ENCODE measurements at regions not wholly inside any gene's neighbourhood (a gene's known extent, or its start where the extent isn't known, plus 50 kb on each side); places are given as distances from the start of the nearest gene placed in this dataset.

GRCh38 chr1:99565606-99566289, 80.2 kb upstream of the PALMD start:
- Histone ChIP-seq H3K36me3 (replicated peaks) (no peaks in the 10 kb centered on the region), H3K9me3 (no peaks in the 10 kb centered on the region), H3K4me3 (no peak overlapping the region), H3K27me3 (ENCODE audit: low read depth) (no peaks in the 10 kb centered on the region), H3K4me1 (no peaks in the 10 kb centered on the region)
- no peak for DNase-seq (ENCODE audit: low spot score in 2 of 2)
- in situ Hi-C loops (cut with MboI; ENCODE audit: low sequenced_read_pairs), result no loop called here

GRCh38 chr1:99566290-99567021, 79.5 kb upstream of the PALMD start:
- Histone ChIP-seq H3K36me3 (replicated peaks) (no peaks in the 10 kb centered on the region), H3K4me1 (no peaks in the 10 kb centered on the region), H3K4me3 (no peak overlapping the region), H3K27me3 (ENCODE audit: low read depth) (no peaks in the 10 kb centered on the region), H3K9me3 (no peaks in the 10 kb centered on the region)
- DNase-seq (ENCODE audit: low spot score in 2 of 2), result no peak
- in situ Hi-C loops (cut with MboI; ENCODE audit: low sequenced_read_pairs), result no loop called here

- in situ Hi-C loops (cut with MboI; ENCODE audit: low sequenced_read_pairs), result no loop called here
- no peaks in the 10 kb centered on the region for H3K9me3 ChIP-seq
- no peaks in the 10 kb centered on the region for H3K4me1 ChIP-seq
- no peak for DNase-seq (ENCODE audit: low spot score in 2 of 2)
- H3K27me3 ChIP-seq (ENCODE audit: low read depth), result no peaks in the 10 kb centered on the region
- H3K36me3 ChIP-seq (replicated peaks), result no peaks in the 10 kb centered on the region
- H3K4me3 ChIP-seq, result no peak overlapping the region
Observed at GRCh38 chr1:99570486-99571089, 75.3 kb upstream of the PALMD start.

- Histone ChIP-seq H3K4me3 (no peak overlapping the region), H3K9me3 (no peaks in the 10 kb centered on the region), H3K36me3 (replicated peaks) (no peaks in the 10 kb centered on the region), H3K27me3 (ENCODE audit: low read depth) (no peaks in the 10 kb centered on the region), H3K4me1 (no peaks in the 10 kb centered on the region)
- in situ Hi-C loops (cut with MboI; ENCODE audit: low sequenced_read_pairs), result no loop called here
- DNase-seq (ENCODE audit: low spot score in 2 of 2), result no peak
Observed at GRCh38 chr1:99571092-99571734, 74.7 kb upstream of the PALMD start.

GRCh38 chr1:99573431-99574217, 72.3 kb upstream of the PALMD start:
- H3K27me3 ChIP-seq (ENCODE audit: low read depth), result no peaks in the 10 kb centered on the region
- H3K4me1 ChIP-seq, result no peaks in the 10 kb centered on the region
- H3K36me3 ChIP-seq (replicated peaks), result no peaks in the 10 kb centered on the region
- in situ Hi-C loops (cut with MboI; ENCODE audit: low sequenced_read_pairs), result no loop called here
- DNase-seq (ENCODE audit: low spot score in 2 of 2), result no peak
- no peak overlapping the region for H3K4me3 ChIP-seq
- no peaks in the 10 kb centered on the region for H3K9me3 ChIP-seq

- DNase-seq (ENCODE audit: low spot score in 2 of 2), result peak; percentile 47 to 48
Observed at GRCh38 chr1:99577313-99577712, 68.6 kb upstream of the PALMD start.

GRCh38 chr1:99579691-99580172, 66.2 kb upstream of the PALMD start:
- DNase-seq (ENCODE audit: low spot score in 2 of 2), result no peak
- H3K36me3 ChIP-seq (replicated peaks), result no peaks in the 10 kb centered on the region
- no peaks in the 10 kb centered on the region for H3K4me1 ChIP-seq
- no peaks in the 10 kb centered on the region for H3K9me3 ChIP-seq
- H3K27me3 ChIP-seq (ENCODE audit: low read depth), result no peaks in the 10 kb centered on the region
- in situ Hi-C loops (cut with MboI; ENCODE audit: low sequenced_read_pairs), result no loop called here
- H3K4me3 ChIP-seq, result no peak overlapping the region

More at GRCh38 chr1:99577313-99577712, 68.6 kb upstream of the PALMD start:
- Histone ChIP-seq H3K4me3 (no peak overlapping the region), H3K36me3 (replicated peaks) (no peaks in the 10 kb centered on the region), H3K27me3 (ENCODE audit: low read depth) (no peaks in the 10 kb centered on the region), H3K4me1 (no peaks in the 10 kb centered on the region), H3K9me3 (no peaks in the 10 kb centered on the region)
- in situ Hi-C loops (cut with MboI; ENCODE audit: low sequenced_read_pairs), result no loop called here

GRCh38 chr1:99580451-99580850, 65.5 kb upstream of the PALMD start:
- no peaks in the 10 kb centered on the region for H3K36me3 ChIP-seq (replicated peaks)
- H3K4me1 ChIP-seq, result no peaks in the 10 kb centered on the region
- H3K27me3 ChIP-seq (ENCODE audit: low read depth), result no peaks in the 10 kb centered on the region
- no peak overlapping the region for H3K4me3 ChIP-seq
- no peaks in the 10 kb centered on the region for H3K9me3 ChIP-seq
- in situ Hi-C loops (cut with MboI; ENCODE audit: low sequenced_read_pairs), result no loop called here
- DNase-seq (ENCODE audit: low spot score in 2 of 2), result no peak

GRCh38 chr1:99587008-99587407, 58.9 kb upstream of the PALMD start:
- no peaks in the 10 kb centered on the region for H3K4me1 ChIP-seq
- no peaks in the 10 kb centered on the region for H3K27me3 ChIP-seq (ENCODE audit: low read depth)
- DNase-seq (ENCODE audit: low spot score in 2 of 2), result no peak
- in situ Hi-C loops (cut with MboI; ENCODE audit: low sequenced_read_pairs), result no loop called here
- H3K36me3 ChIP-seq (replicated peaks), result no peaks in the 10 kb centered on the region
- no peak overlapping the region for H3K4me3 ChIP-seq
- no peaks in the 10 kb centered on the region for H3K9me3 ChIP-seq

- H3K4me3 ChIP-seq, result no peak overlapping the region
- H3K36me3 ChIP-seq (replicated peaks), result no peaks in the 10 kb centered on the region
- DNase-seq (ENCODE audit: low spot score in 2 of 2), result no peak
- in situ Hi-C loops (cut with MboI; ENCODE audit: low sequenced_read_pairs), result no loop called here
- no peaks in the 10 kb centered on the region for H3K9me3 ChIP-seq
- no peaks in the 10 kb centered on the region for H3K27me3 ChIP-seq (ENCODE audit: low read depth)
- H3K4me1 ChIP-seq, result no peaks in the 10 kb centered on the region
Observed at GRCh38 chr1:99589186-99589636, 56.7 kb upstream of the PALMD start.

GRCh38 chr1:99590578-99591209, 55.2 kb upstream of the PALMD start:
- Histone ChIP-seq H3K9me3 (no peaks in the 10 kb centered on the region), H3K4me1 (no peaks in the 10 kb centered on the region), H3K4me3 (no peak overlapping the region), H3K27me3 (ENCODE audit: low read depth) (no peaks in the 10 kb centered on the region), H3K36me3 (replicated peaks) (no peaks in the 10 kb centered on the region)
- DNase-seq (ENCODE audit: low spot score in 2 of 2), result no peak
- in situ Hi-C loops (cut with MboI; ENCODE audit: low sequenced_read_pairs), result no loop called here

GRCh38 chr1:99591886-99592285, 54.0 kb upstream of the PALMD start:
- no peaks in the 10 kb centered on the region for H3K36me3 ChIP-seq (replicated peaks)
- no peak overlapping the region for H3K4me3 ChIP-seq
- in situ Hi-C loops (cut with MboI; ENCODE audit: low sequenced_read_pairs), result no loop called here
- no peak for DNase-seq (ENCODE audit: low spot score in 2 of 2)
- no peaks in the 10 kb centered on the region for H3K4me1 ChIP-seq
- no peaks in the 10 kb centered on the region for H3K9me3 ChIP-seq
- H3K27me3 ChIP-seq (ENCODE audit: low read depth), result no peaks in the 10 kb centered on the region

GRCh38 chr1:99594205-99594604, 51.7 kb upstream of the PALMD start:
- Histone ChIP-seq H3K4me1 (no peaks in the 10 kb centered on the region), H3K36me3 (replicated peaks) (no peaks in the 10 kb centered on the region), H3K4me3 (no peak overlapping the region), H3K27me3 (ENCODE audit: low read depth) (no peaks in the 10 kb centered on the region), H3K9me3 (no peaks in the 10 kb centered on the region)
- no peak for DNase-seq (ENCODE audit: low spot score in 2 of 2)
- in situ Hi-C loops (cut with MboI; ENCODE audit: low sequenced_read_pairs), result no loop called here

Data from HAP-1 (cell line).